Stomach (tissue), 4 donors: ENCODE measurements at regions not wholly inside any gene's neighbourhood (a gene's known extent, or its start where the extent isn't known, plus 50 kb on each side); places are given as distances from the start of the nearest gene placed in this dataset.

ENCODE experiments used
- CTCF ChIP-seq, 7 experiments: fragments of 450-650 bp in 4 of 7; fragments of 200-600 bp in 3 of 7; sonication (generic) in 3 of 7; IDR thresholded peaks; one replicate each; pipeline ENCODE4 v1.5.1; 2016 to 2019; ENCODE audit warnings: antibody characterized with exemption in 7 of 7, control low read depth in 2 of 7, mild to moderate bottlenecking in 1 of 7
- EP300 ChIP-seq: sonication (generic); formaldehyde crosslinking; IDR thresholded peaks from one replicate; pipeline ENCODE4 v1.6.1; 2017; ENCODE audit warnings: antibody characterized with exemption
- POLR2A ChIP-seq, 4 donors: fragments of 450-650 bp; IDR thresholded peaks; one replicate each; pipeline ENCODE4 v1.6.1; 2016; ENCODE audit warnings: antibody characterized with exemption in 4 of 4, control low read depth in 2 of 4, mild to moderate bottlenecking in 1 of 4, moderate library complexity in 1 of 4

- TF ChIP-seq CTCF (IDR thresholded peaks at IDR 0.05) (no peak), POLR2A (IDR thresholded peaks at IDR 0.05) (no peak), EP300 (no peak)
These were observed 109.5 kb upstream of the ZNF267 start for GRCh38 chr16:31764103-31764502.
